ENCODE measurements at regions not wholly inside any gene's neighbourhood (a gene's known extent, or its start where the extent isn't known, plus 50 kb on each side); places are given as distances from the start of the nearest gene placed in this dataset.

GRCh38 chr15:46343196-46343935 lies 708.5 kb downstream of the SQOR start:
- ChIA-PET CTCF (ENCODE audit: partially characterized antibody) (interaction anchor here (0.9 to 1.0 kb wide), 3 partner anchors 39 to 319 kb away, joined by 3 to 4 read pairs (median 3); no protein-coding TSS in a partner anchor), POLR2A (ENCODE audit: partially characterized antibody) (no interaction called here)
- H3K27ac ChIP-seq (ENCODE audit: low read depth, low read length), result no peak overlapping the region
- H3K36me3 ChIP-seq (ENCODE audit: control insufficient read depth in 2 of 4, insufficient read depth in 4 of 4, low read length in 3 of 4), result no peaks in the 10 kb centered on the region
- H3K4me3 ChIP-seq (ENCODE audit: extremely low read depth in 1 of 4, insufficient read depth in 2 of 4, low read depth in 3 of 4, low read length in 4 of 4), result no peak overlapping the region
- H4K5ac ChIP-seq (ENCODE audit: insufficient read length, low read depth, low read length), result no peak overlapping the region
- H2BK15ac ChIP-seq (ENCODE audit: low read length), result no peak overlapping the region
- H3K4me1 ChIP-seq (replicated peaks in 1 of 4; ENCODE audit: control insufficient read depth in 3 of 4, insufficient read depth in 4 of 4, low read length in 3 of 4), result peaks cover 0 to 13% (median 2%) of the 10 kb centered on the region in 4 experiments; a peak in 4 of 7 replicates
- H2AFZ ChIP-seq (ENCODE audit: low read length), result no peak overlapping the region
- no peaks in the 10 kb centered on the region for H3K9me3 ChIP-seq (ENCODE audit: insufficient read depth in 2 of 2, low read depth in 1 of 2, low read length in 1 of 2)
- FAIRE-seq (no peak), DNase-seq (ENCODE audit: low read depth in 1 of 2, low spot score in 2 of 2) (no peak)
- no peak overlapping the region for H4K91ac ChIP-seq (replicated peaks; ENCODE audit: insufficient read length, low read length)
- no peak overlapping the region for H3K9ac ChIP-seq (replicated peaks in 1 of 4; ENCODE audit: extremely low read depth in 1 of 4, low read depth in 3 of 4, low read length in 3 of 4)
- no peak overlapping the region for H3K14ac ChIP-seq (ENCODE audit: insufficient read length)
- H2AK5ac ChIP-seq (ENCODE audit: low read depth, low read length), result no peak overlapping the region
- H2BK20ac ChIP-seq (ENCODE audit: low read length), result no peak overlapping the region
- H3K4ac ChIP-seq (replicated peaks; ENCODE audit: insufficient read length, low read depth, low read length), result no peak overlapping the region
- H2BK120ac ChIP-seq (replicated peaks; ENCODE audit: low read depth, low read length), result no peak overlapping the region
- no peaks in the 10 kb centered on the region for H3K27me3 ChIP-seq (replicated peaks in 1 of 4; ENCODE audit: control insufficient read depth in 3 of 4, extremely low read depth in 1 of 4, insufficient read depth in 3 of 4, low read length in 3 of 4)
- no peak overlapping the region for H3K56ac ChIP-seq (replicated peaks; ENCODE audit: insufficient read length, low read depth, low read length)
- H3K23me2 ChIP-seq (ENCODE audit: low read depth, low read length), result no peaks in the 10 kb centered on the region
- H4K8ac ChIP-seq (ENCODE audit: extremely low read depth, insufficient read depth, low read length), result no peak overlapping the region; the same call in 1 of the 2 replicates
- no peak overlapping the region for H3K4me2 ChIP-seq (ENCODE audit: insufficient read depth in 1 of 2, low read depth in 2 of 2, low read length in 2 of 2)
- WGBS, 2 experiments (ENCODE audit: extremely low coverage in 1 of 2, insufficient coverage in 1 of 2, insufficient read length in 1 of 2, insufficient replicate concordance in 2 of 2, low coverage in 1 of 2, low lambda C conversion rate in 2 of 2, missing lambda C conversion rate in 1 of 2), result 82% methylated on average over 7 of the region's 7 CpGs; no CpG with 5 or more reads in 1 of the 2 experiments
- no peaks in the 10 kb centered on the region for H3K79me1 ChIP-seq (ENCODE audit: low read depth, low read length)
- no peak overlapping the region for H2BK5ac ChIP-seq (ENCODE audit: low read depth, low read length)
- H3K18ac ChIP-seq (ENCODE audit: extremely low read depth, low read length), result no peak overlapping the region
- H3K79me2 ChIP-seq (ENCODE audit: control insufficient read depth in 1 of 2, insufficient read depth in 2 of 2, low read length in 2 of 2), result no peaks in the 10 kb centered on the region
- TF ChIP-seq KDM5A (IDR thresholded peaks at IDR 0.05; ENCODE audit: low read length) (no peak), POLR2A (IDR thresholded peaks at IDR 0.05; ENCODE audit: control extremely low read depth in 1 of 2, low read depth in 2 of 2, low read length in 2 of 2) (no peak), TBP (IDR thresholded peaks at IDR 0.05; ENCODE audit: low read depth, low read length) (no peak), CTBP2 (IDR thresholded peaks at IDR 0.05; ENCODE audit: borderline replicate concordance, insufficient read depth, insufficient read length, low read length) (no peak), EGR1 (IDR thresholded peaks at IDR 0.05; ENCODE audit: borderline replicate concordance, low read depth, low read length) (no peak), SP2 (IDR thresholded peaks at IDR 0.05; ENCODE audit: low read length) (no peak)
- TF ChIP-seq, protein P1, sequence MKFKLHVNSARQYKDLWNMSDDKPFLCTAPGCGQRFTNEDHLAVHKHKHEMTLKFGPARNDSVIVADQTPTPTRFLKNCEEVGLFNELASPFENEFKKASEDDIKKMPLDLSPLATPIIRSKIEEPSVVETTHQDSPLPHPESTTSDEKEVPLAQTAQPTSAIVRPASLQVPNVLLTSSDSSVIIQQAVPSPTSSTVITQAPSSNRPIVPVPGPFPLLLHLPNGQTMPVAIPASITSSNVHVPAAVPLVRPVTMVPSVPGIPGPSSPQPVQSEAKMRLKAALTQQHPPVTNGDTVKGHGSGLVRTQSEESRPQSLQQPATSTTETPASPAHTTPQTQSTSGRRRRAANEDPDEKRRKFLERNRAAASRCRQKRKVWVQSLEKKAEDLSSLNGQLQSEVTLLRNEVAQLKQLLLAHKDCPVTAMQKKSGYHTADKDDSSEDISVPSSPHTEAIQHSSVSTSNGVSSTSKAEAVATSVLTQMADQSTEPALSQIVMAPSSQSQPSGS (IDR thresholded peaks at IDR 0.05; ENCODE audit: low read length), result no peak
- H2BK12ac ChIP-seq (ENCODE audit: low read depth, low read length), result no peak overlapping the region
- no peaks in the 10 kb centered on the region for H4K20me1 ChIP-seq (replicated peaks in 1 of 2; ENCODE audit: control insufficient read depth in 1 of 2, insufficient read depth in 2 of 2, low read length in 2 of 2)
- H3K23ac ChIP-seq (ENCODE audit: insufficient read length), result no peak overlapping the region

Measured in H1 (cell line).